ENCODE measurements at regions not wholly inside any gene's neighbourhood (a gene's known extent, or its start where the extent isn't known, plus 50 kb on each side); places are given as distances from the start of the nearest gene placed in this dataset.
A peak's percentile ranks its signal among the peaks of the same experiment; 100 is the strongest.

- TF ChIP-seq, protein P1, sequence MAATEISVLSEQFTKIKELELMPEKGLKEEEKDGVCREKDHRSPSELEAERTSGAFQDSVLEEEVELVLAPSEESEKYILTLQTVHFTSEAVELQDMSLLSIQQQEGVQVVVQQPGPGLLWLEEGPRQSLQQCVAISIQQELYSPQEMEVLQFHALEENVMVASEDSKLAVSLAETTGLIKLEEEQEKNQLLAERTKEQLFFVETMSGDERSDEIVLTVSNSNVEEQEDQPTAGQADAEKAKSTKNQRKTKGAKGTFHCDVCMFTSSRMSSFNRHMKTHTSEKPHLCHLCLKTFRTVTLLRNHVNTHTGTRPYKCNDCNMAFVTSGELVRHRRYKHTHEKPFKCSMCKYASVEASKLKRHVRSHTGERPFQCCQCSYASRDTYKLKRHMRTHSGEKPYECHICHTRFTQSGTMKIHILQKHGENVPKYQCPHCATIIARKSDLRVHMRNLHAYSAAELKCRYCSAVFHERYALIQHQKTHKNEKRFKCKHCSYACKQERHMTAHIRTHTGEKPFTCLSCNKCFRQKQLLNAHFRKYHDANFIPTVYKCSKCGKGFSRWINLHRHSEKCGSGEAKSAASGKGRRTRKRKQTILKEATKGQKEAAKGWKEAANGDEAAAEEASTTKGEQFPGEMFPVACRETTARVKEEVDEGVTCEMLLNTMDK (IDR thresholded peaks at IDR 0.05; ENCODE audit: borderline replicate concordance, insufficient read depth, low read depth, low read length, poor library complexity, severe bottlenecking): peak; percentile 58
- TF ChIP-seq ZNF395 (CRISPR knock-in tag; IDR thresholded peaks at IDR 0.05) (no peak), SMC3 (conservative IDR thresholded peaks at IDR 0.05; ENCODE audit: insufficient read depth, low read depth, low read length) (peak; percentile 55), LCOR (CRISPR knock-in tag; IDR thresholded peaks at IDR 0.05) (no peak), NR4A1 (CRISPR knock-in tag; IDR thresholded peaks at IDR 0.05) (no peak), NR4A1 (tag; IDR thresholded peaks at IDR 0.05) (no peak), GABPB1 (CRISPR knock-in tag; IDR thresholded peaks at IDR 0.05) (0 out of 2 replicates have a peak, but pooled peaks have one; percentile 40), MCM7 (IDR thresholded peaks at IDR 0.05) (no peak), RBM14 (IDR thresholded peaks at IDR 0.05; ENCODE audit: borderline replicate concordance, insufficient read depth, low read depth, low read length) (no peak), C11orf30 (IDR thresholded peaks at IDR 0.05; ENCODE audit: low read depth) (peak; percentile 76), ZBTB26 (CRISPR knock-in tag; IDR thresholded peaks at IDR 0.05) (no peak), EGR1 (conservative IDR thresholded peaks at IDR 0.05) (peak; percentile 75), ZNF444 (CRISPR knock-in tag; IDR thresholded peaks at IDR 0.05) (no peak), ZZZ3 (IDR thresholded peaks at IDR 0.05) (no peak), ZNF197 (CRISPR knock-in tag; IDR thresholded peaks at IDR 0.05; ENCODE audit: low read depth) (no peak), MYNN (IDR thresholded peaks at IDR 0.05) (no peak), MYNN (CRISPR knock-in tag; IDR thresholded peaks at IDR 0.05) (no peak), GATAD2B (IDR thresholded peaks at IDR 0.05; ENCODE audit: borderline replicate concordance) (no peak), TEAD2 (tag; IDR thresholded peaks at IDR 0.05) (no peak), HDAC1 (IDR thresholded peaks at IDR 0.05) (no peak), CBX8 (IDR thresholded peaks at IDR 0.05; ENCODE audit: borderline replicate concordance, extremely low read depth, low read depth, low read length, poor library complexity, severe bottlenecking) (no peak), BCOR (IDR thresholded peaks at IDR 0.05) (no peak), MAZ (CRISPR knock-in tag; conservative IDR thresholded peaks at IDR 0.05 in 1 of 2, IDR thresholded peaks at IDR 0.05 in 1 of 2) (peak in 1 of 2 experiments; percentile 57; a peak in 1 of 4 replicates)
- TF ChIP-seq, protein P2, sequence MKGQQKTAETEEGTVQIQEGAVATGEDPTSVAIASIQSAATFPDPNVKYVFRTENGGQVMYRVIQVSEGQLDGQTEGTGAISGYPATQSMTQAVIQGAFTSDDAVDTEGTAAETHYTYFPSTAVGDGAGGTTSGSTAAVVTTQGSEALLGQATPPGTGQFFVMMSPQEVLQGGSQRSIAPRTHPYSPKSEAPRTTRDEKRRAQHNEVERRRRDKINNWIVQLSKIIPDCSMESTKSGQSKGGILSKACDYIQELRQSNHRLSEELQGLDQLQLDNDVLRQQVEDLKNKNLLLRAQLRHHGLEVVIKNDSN (CRISPR knock-in tag; IDR thresholded peaks at IDR 0.05): peak; percentile 41
These were observed 135.9 kb upstream of the PODXL start (continued) for GRCh38 chr7:131692131-131692960.
